HCT116 (cell line): ENCODE measurements at regions not wholly inside any gene's neighbourhood (a gene's known extent, or its start where the extent isn't known, plus 50 kb on each side); places are given as distances from the start of the nearest gene placed in this dataset.
"Not testable (repeated sequence)": the region's sequence is repeated elsewhere in the genome, so short reads cannot be mapped to it uniquely, and the experiment has no call there.

ENCODE experiments used
- ATAC-seq: fragments of 200-7000 bp; cut with Tn5 transposase; 2 replicates; pipeline ENCODE4 v1.9.1; 2020; ENCODE audit warnings: mild to moderate bottlenecking, moderate library complexity
- BruUV-seq: library from RNA; stranded (reverse); fragments of 400-500 nt; replicated peaks from 2 replicates; lab custom pipeline; 2021; lab: Mats Ljungman, UMichigan
- CTCF ChIA-PET: fragments of 300-600 bp; sonication (Branson Sonifier 250); formaldehyde crosslinking; loops from one replicate; lab custom pipeline; 2021; ENCODE audit warnings: antibody characterized with exemption; lab: Charles Lee
- POLR2A ChIA-PET: fragments of 300-600, 350-600 bp; sonication (Branson Sonifier 250); formaldehyde crosslinking; loops from one replicate; lab custom pipeline; 2021; ENCODE audit warnings: antibody characterized with exemption; lab: Charles Lee
- RAD21 ChIA-PET, 2 experiments: fragments of 300-600 bp; sonication (Branson Sonifier 250); formaldehyde crosslinking; loops; one replicate each; lab custom pipeline; 2023; ENCODE audit warnings: low total read pairs in 2 of 2; ENCODE audit not compliant: uncharacterized antibody in 2 of 2, unreplicated experiment in 2 of 2, low non-redundant PET in 1 of 2; lab: Charles Lee
- DNase-seq: peaks from one replicate; pipeline ENCODE4 v3.0.0-alpha.2; 2010; ENCODE audit warnings: low read depth, low spot score
- H2AFZ ChIP-seq: fragments of 200-600 bp; shearing (Covaris generic), sonication (generic); 2 replicates; pipeline ENCODE4 v1.6.1; 2017; ENCODE audit warnings: low read depth, mixed run types, mixed read lengths, antibody characterized with exemption, low read length; ENCODE audit not compliant: poor library complexity, severe bottlenecking
- H3K27ac ChIP-seq: 2 replicates; pipeline ENCODE4 v1.5.1; 2012; ENCODE audit warnings: low read depth, low read length
- H3K27me3 ChIP-seq: fragments of 200-600 bp; sonication (generic); 2 replicates; pipeline ENCODE4 v1.6.1; 2016; ENCODE audit warnings: mixed run types, low read length, mixed read lengths; ENCODE audit not compliant: insufficient read depth
- H3K36me3 ChIP-seq, 2 experiments: fragments of 200-500 bp in 1 of 2; fragments of 200-600 bp in 1 of 2; sonication (Bioruptor generic) in 1 of 2; sonication (generic) in 1 of 2; 2 replicates each; pipeline versions ENCODE4 v1.5.1 to v1.6.1; 2014 to 2016; ENCODE audit warnings: low read length in 2 of 2, inconsistent platforms in 1 of 2, mixed read lengths in 1 of 2, mixed run types in 1 of 2; ENCODE audit not compliant: insufficient read depth in 2 of 2, control insufficient read depth in 1 of 2
- H3K4me1 ChIP-seq, 2 experiments: fragments of 200-600 bp in 1 of 2; sonication (generic) in 1 of 2; 2 replicates each; pipeline versions ENCODE4 v1.5.1 to v1.6.1; 2012 to 2017; ENCODE audit warnings: low read length in 2 of 2, inconsistent platforms in 1 of 2, mild to moderate bottlenecking in 1 of 2, mixed read lengths in 1 of 2, mixed run types in 1 of 2, moderate library complexity in 1 of 2; ENCODE audit not compliant: insufficient read depth in 2 of 2, control insufficient read depth in 1 of 2
- H3K4me2 ChIP-seq: fragments of 200-600 bp; sonication (generic); 2 replicates; pipeline ENCODE4 v1.6.1; 2017; ENCODE audit warnings: mixed run types, low read length, mixed read lengths
- H3K4me3 ChIP-seq, 2 experiments: fragments of 200-600 bp in 1 of 2; sonication (generic) in 1 of 2; replicated peaks in 1 of 2; 2 replicates each; pipeline ENCODE4 v1.5.1; 2011 to 2016; ENCODE audit warnings: low read length in 2 of 2, control low read depth in 1 of 2, low read depth in 1 of 2, mild to moderate bottlenecking in 1 of 2, mixed read lengths in 1 of 2, mixed run types in 1 of 2
- H3K79me2 ChIP-seq: fragments of 200-600 bp; sonication (generic); 2 replicates; pipeline ENCODE4 v1.6.1; 2017; ENCODE audit warnings: mild to moderate bottlenecking, mixed run types, low read length, moderate library complexity, mixed read lengths; ENCODE audit not compliant: insufficient read depth
- H3K9ac ChIP-seq: fragments of 200-600 bp; sonication (generic); 2 replicates; pipeline ENCODE4 v1.6.1; 2016; ENCODE audit warnings: low read length, mixed read lengths
- H3K9me2 ChIP-seq: fragments of 200-600 bp; sonication (generic), shearing (Covaris generic); 2 replicates; pipeline ENCODE4 v1.6.1; 2017; ENCODE audit warnings: mixed run types, mild to moderate bottlenecking, moderate library complexity; ENCODE audit not compliant: insufficient read depth
- H3K9me3 ChIP-seq, 2 experiments: fragments of 200-500 bp in 1 of 2; fragments of 200-600 bp in 1 of 2; sonication (Bioruptor generic) in 1 of 2; sonication (generic) in 1 of 2; 2 replicates each; pipeline ENCODE4 v1.6.1; 2014 to 2017; ENCODE audit warnings: low read length in 2 of 2, mixed read lengths in 2 of 2, inconsistent platforms in 1 of 2, low read depth in 1 of 2, mild to moderate bottlenecking in 1 of 2, mixed run types in 1 of 2, moderate library complexity in 1 of 2; ENCODE audit not compliant: control insufficient read depth in 1 of 2, insufficient read depth in 1 of 2
- H4K20me1 ChIP-seq: fragments of 200-600 bp; sonication (generic), shearing (Covaris generic); 2 replicates; pipeline ENCODE4 v1.6.1; 2017; ENCODE audit warnings: mixed run types, mild to moderate bottlenecking, moderate library complexity; ENCODE audit not compliant: insufficient read depth
- ATF3 ChIP-seq: IDR thresholded peaks from 2 replicates; pipeline ENCODE4 v1.6.1; 2012
- CBX3 ChIP-seq: IDR thresholded peaks from 2 replicates; pipeline ENCODE4 v1.6.1; 2012; ENCODE audit warnings: low read depth
- CEBPB ChIP-seq: IDR thresholded peaks from 2 replicates; pipeline ENCODE4 v1.6.1; 2012; ENCODE audit warnings: low read depth
- ELF1 ChIP-seq: IDR thresholded peaks from 2 replicates; pipeline ENCODE4 v1.6.1; 2012; ENCODE audit warnings: low read depth, borderline replicate concordance
- EZH2phosphoT487 ChIP-seq: fragments of 200-600 bp; IDR thresholded peaks from 2 replicates; pipeline ENCODE4 v1.6.1; 2018; ENCODE audit warnings: antibody characterized with exemption, borderline replicate concordance
- FOSL1 ChIP-seq: IDR thresholded peaks from 2 replicates; pipeline ENCODE4 v1.6.1; 2012; ENCODE audit warnings: low read depth
- POLR2A ChIP-seq: IDR thresholded peaks from 2 replicates; pipeline ENCODE4 v1.7.0; 2011; ENCODE audit warnings: borderline replicate concordance; ENCODE audit not compliant: insufficient read depth, insufficient read length; ENCODE audit errors: extremely low read depth
- POLR2AphosphoS5 ChIP-seq: IDR thresholded peaks from 2 replicates; pipeline ENCODE4 v1.6.1; 2011; ENCODE audit warnings: mild to moderate bottlenecking, low read depth, low read length, moderate library complexity
- REST ChIP-seq: IDR thresholded peaks from 2 replicates; pipeline ENCODE4 v1.6.1; 2012; ENCODE audit warnings: low read depth
- TCF7L2 ChIP-seq: IDR thresholded peaks from 2 replicates; pipeline ENCODE4 v1.7.0; 2011; ENCODE audit warnings: borderline replicate concordance, inconsistent platforms; ENCODE audit not compliant: insufficient read depth, insufficient read length; ENCODE audit errors: extremely low read depth
- YY1 ChIP-seq: IDR thresholded peaks from 2 replicates; pipeline ENCODE4 v1.6.1; 2011; ENCODE audit warnings: low read length, low read depth, moderate library complexity, mild to moderate bottlenecking; ENCODE audit not compliant: insufficient replicate concordance; ENCODE audit errors: extremely low read depth
- ZBTB33 ChIP-seq: IDR thresholded peaks from 2 replicates; pipeline ENCODE4 v1.6.1; 2011; ENCODE audit warnings: mild to moderate bottlenecking, low read length, moderate library complexity; ENCODE audit not compliant: insufficient replicate concordance; ENCODE audit errors: extremely low read depth
- ZFX ChIP-seq: fragments of 450-650 bp; IDR thresholded peaks from 2 replicates; pipeline ENCODE4 v1.6.1; 2017
- ZNF274 ChIP-seq: fragments of 200-500 bp; sonication (Bioruptor generic); IDR thresholded peaks from 2 replicates; pipeline ENCODE4 v1.6.1; 2014; ENCODE audit warnings: mild to moderate bottlenecking, low read depth, low read length, inconsistent platforms
- intact Hi-C: fragments of 100-400 bp; cut with micrococcal nuclease; formaldehyde crosslinking; loops from 2 replicates; pipeline ENCODE4 v1.10.0; 2022

GRCh38 chr20:59101961-59102360 is 59.4 kb upstream of the PRELID3B start:
- BruUV-seq = no TSS peak
- no peak overlapping the region for H3K4me3 ChIP-seq
- H3K4me2 ChIP-seq = no peak overlapping the region
- intact Hi-C loops = loop anchor here (2.0 kb wide), 1 partner anchor 41 kb away; no protein-coding TSS in a partner anchor
- H3K9me3 ChIP-seq = no peaks in the 10 kb centered on the region
- DNase-seq (no peak), ATAC-seq (no peak)
- no peaks in the 10 kb centered on the region for H3K36me3 ChIP-seq
- no peaks in the 10 kb centered on the region for H3K4me1 ChIP-seq
- no peak overlapping the region for H3K27ac ChIP-seq
- ChIA-PET CTCF (interaction anchor here (1.3 kb wide), 1 partner anchor 14 kb away, joined by 4 read pairs; no protein-coding TSS in a partner anchor), RAD21 (no interaction called here), POLR2A (no interaction called here)
- H3K9ac ChIP-seq = no peak overlapping the region
- TF ChIP-seq ZBTB33 (no peak), POLR2AphosphoS5 (no peak), EZH2phosphoT487 (no peak), ELF1 (no peak), FOSL1 (no peak), REST (no peak), ZFX (no peak), POLR2A (no peak), ATF3 (no peak), ZNF274 (no peak), YY1 (no peak), CEBPB (no peak), CBX3 (no peak), TCF7L2 (no peak)
- H3K9me2 ChIP-seq = no peaks in the 10 kb centered on the region
- no peaks in the 10 kb centered on the region for H4K20me1 ChIP-seq
- H2AFZ ChIP-seq = no peak overlapping the region
- H3K79me2 ChIP-seq = no peaks in the 10 kb centered on the region
- peaks cover 36% of the 10 kb centered on the region for H3K27me3 ChIP-seq

- H4K20me1 ChIP-seq, H3K27ac ChIP-seq, H2AFZ ChIP-seq, H3K4me1 ChIP-seq, H3K4me3 ChIP-seq, RAD21 ChIA-PET, DNase-seq, H3K9ac ChIP-seq, BruUV-seq, POLR2A ChIA-PET, H3K79me2 ChIP-seq, H3K9me3 ChIP-seq, H3K4me2 ChIP-seq, H3K36me3 ChIP-seq, ATAC-seq, H3K9me2 ChIP-seq: not testable (repeated sequence)
- peaks cover 31% of the 10 kb centered on the region for H3K27me3 ChIP-seq
- CTCF ChIA-PET = interaction anchor here (2.9 kb wide), 1 partner anchor 12 kb away, joined by 14 read pairs; no protein-coding TSS in a partner anchor
- intact Hi-C loops = loop anchor here (1.0 to 2.0 kb wide), 2 partner anchors 43 to 75 kb away; no protein-coding TSS in a partner anchor
Measured at GRCh38 chr20:59099864-59100263, 57.3 kb upstream of the PRELID3B start.
